Endothelial cell of umbilical vein (primary cell): ENCODE measurements at regions not wholly inside any gene's neighbourhood (a gene's known extent, or its start where the extent isn't known, plus 50 kb on each side); places are given as distances from the start of the nearest gene placed in this dataset.

Experiments used
- CTCF ChIP-seq, 2 donors: IDR thresholded peaks; 1 replicate in 1 of 2; 2 replicates in 1 of 2; pipeline ENCODE4 v1.5.1; 2011; ENCODE audit warnings: low read length in 2 of 2, mild to moderate bottlenecking in 2 of 2, moderate library complexity in 2 of 2, control low read depth in 1 of 2, inconsistent platforms in 1 of 2, low read depth in 1 of 2; ENCODE audit not compliant: insufficient read depth in 1 of 2; ENCODE audit errors: extremely low read depth in 1 of 2
- EZH2 ChIP-seq: IDR thresholded peaks from 2 replicates; pipeline ENCODE4 v1.6.1; 2012; ENCODE audit warnings: borderline replicate concordance, low read depth, mild to moderate bottlenecking, moderate library complexity, low read length, inconsistent platforms; ENCODE audit not compliant: severe bottlenecking
- GATA2 ChIP-seq: IDR thresholded peaks from 2 replicates; pipeline ENCODE4 v1.7.0; 2011; ENCODE audit warnings: low read depth, mild to moderate bottlenecking, moderate library complexity, mixed read lengths, low read length; ENCODE audit not compliant: insufficient read length, insufficient read depth
- MYC ChIP-seq: IDR thresholded peaks from one replicate; pipeline ENCODE4 v1.6.1; 2011; ENCODE audit warnings: mild to moderate bottlenecking, low read depth, low read length
- POLR2A ChIP-seq: IDR thresholded peaks from 2 replicates; pipeline ENCODE4 v1.6.1; 2012; ENCODE audit warnings: low read depth, mild to moderate bottlenecking, control low read depth, low read length

- TF ChIP-seq POLR2A (no peak), EZH2 (no peak), CTCF (IDR thresholded peaks at IDR 0.05; ENCODE audit: extremely low read depth in 1 of 2, insufficient read depth in 1 of 2, low read depth in 1 of 2, low read length in 2 of 2) (no peak), MYC (no peak), GATA2 (no peak)
These were observed 665.0 kb upstream of the RIOK2 start for GRCh38 chr5:97847920-97848631.
